ENCODE measurements at regions not wholly inside any gene's neighbourhood (a gene's known extent, or its start where the extent isn't known, plus 50 kb on each side); places are given as distances from the start of the nearest gene placed in this dataset.
A peak's percentile ranks its signal among the peaks of the same experiment; 100 is the strongest.

- no peaks in the 10 kb centered on the region for H3K9me3 ChIP-seq
- H3K36me3 ChIP-seq (ENCODE audit: control insufficient read depth, insufficient read depth, low read length) = no peaks in the 10 kb centered on the region
- H3K27me3 ChIP-seq (replicated peaks; ENCODE audit: control insufficient read depth, insufficient read depth, low read length) = no peaks in the 10 kb centered on the region
- no TSS peak for BruUV-seq (replicated peaks)
- Mint-ChIP-seq H3K4me3 (ENCODE audit: unreplicated experiment) (no peak overlapping the region), H3K36me3 (ENCODE audit: insufficient read depth, unreplicated experiment) (no peaks in the 10 kb centered on the region), H3K27me3 (ENCODE audit: insufficient read depth, unreplicated experiment) (no peaks in the 10 kb centered on the region), H3K4me1 (ENCODE audit: low read depth, unreplicated experiment) (no peaks in the 10 kb centered on the region), H3K9me3 (ENCODE audit: unreplicated experiment) (no peaks in the 10 kb centered on the region), H3K27ac (ENCODE audit: unreplicated experiment) (no peak overlapping the region)
- intact Hi-C loops (cut with micrococcal nuclease; ENCODE audit: unreplicated experiment) = no loop called here
- no peak for DNase-seq
- CTCF ChIA-PET = no interaction called here
- POLR2A ChIA-PET = no interaction called here
- H3K4me1 ChIP-seq = peaks cover 28% of the 10 kb centered on the region
- TF ChIP-seq, protein P1, sequence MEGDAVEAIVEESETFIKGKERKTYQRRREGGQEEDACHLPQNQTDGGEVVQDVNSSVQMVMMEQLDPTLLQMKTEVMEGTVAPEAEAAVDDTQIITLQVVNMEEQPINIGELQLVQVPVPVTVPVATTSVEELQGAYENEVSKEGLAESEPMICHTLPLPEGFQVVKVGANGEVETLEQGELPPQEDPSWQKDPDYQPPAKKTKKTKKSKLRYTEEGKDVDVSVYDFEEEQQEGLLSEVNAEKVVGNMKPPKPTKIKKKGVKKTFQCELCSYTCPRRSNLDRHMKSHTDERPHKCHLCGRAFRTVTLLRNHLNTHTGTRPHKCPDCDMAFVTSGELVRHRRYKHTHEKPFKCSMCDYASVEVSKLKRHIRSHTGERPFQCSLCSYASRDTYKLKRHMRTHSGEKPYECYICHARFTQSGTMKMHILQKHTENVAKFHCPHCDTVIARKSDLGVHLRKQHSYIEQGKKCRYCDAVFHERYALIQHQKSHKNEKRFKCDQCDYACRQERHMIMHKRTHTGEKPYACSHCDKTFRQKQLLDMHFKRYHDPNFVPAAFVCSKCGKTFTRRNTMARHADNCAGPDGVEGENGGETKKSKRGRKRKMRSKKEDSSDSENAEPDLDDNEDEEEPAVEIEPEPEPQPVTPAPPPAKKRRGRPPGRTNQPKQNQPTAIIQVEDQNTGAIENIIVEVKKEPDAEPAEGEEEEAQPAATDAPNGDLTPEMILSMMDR (IDR thresholded peaks at IDR 0.05; ENCODE audit: insufficient read depth in 1 of 2, low read depth in 1 of 2, low read length in 1 of 2, severe bottlenecking in 1 of 2, unreplicated experiment in 1 of 2) = no peak
- no peak overlapping the region for H3K4me3 ChIP-seq (ENCODE audit: low read depth, low read length)
These were observed 443.5 kb upstream of the MAP2 start for GRCh38 chr2:208980321-208980720.

DNA sequence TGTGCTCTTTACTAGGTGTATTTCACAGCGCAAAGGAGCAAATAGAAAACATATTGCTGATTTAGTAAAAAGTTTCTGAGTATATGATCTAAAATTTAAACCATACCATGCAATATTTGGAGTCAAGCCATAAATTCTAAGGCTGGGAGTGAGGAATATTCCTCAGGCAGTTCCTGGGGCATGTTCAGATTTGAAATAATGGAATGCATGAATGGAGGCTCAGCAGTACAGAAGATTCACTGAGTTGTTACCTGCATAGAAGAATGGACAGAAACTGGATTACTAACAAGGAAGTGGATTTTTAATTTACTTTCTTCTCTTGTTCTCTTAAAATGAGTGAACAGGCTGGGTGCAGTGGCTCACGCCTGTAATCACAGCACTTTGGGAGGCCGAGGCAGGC, 441.0 kb upstream of the MAP2 start:
- peak overlapping the region; percentile 24 for H3K27ac Mint-ChIP-seq (ENCODE audit: unreplicated experiment)
- CTCF ChIA-PET = interaction anchor here (1.0 kb wide), 1 partner anchor 43 kb away, joined by 3 read pairs; no protein-coding TSS in a partner anchor
- intact Hi-C loops (cut with micrococcal nuclease; ENCODE audit: unreplicated experiment) = loop anchor here (1.0 kb wide), 1 partner anchor 17 kb away; no protein-coding TSS in a partner anchor

GRCh38 chr2:208983486-208983885, 440.4 kb upstream of the MAP2 start:
- TF ChIP-seq, protein P1 (IDR thresholded peaks at IDR 0.05; ENCODE audit: insufficient read depth in 1 of 2, low read depth in 1 of 2, low read length in 1 of 2, severe bottlenecking in 1 of 2, unreplicated experiment in 1 of 2) = no peak
- Mint-ChIP-seq H3K4me1 (ENCODE audit: low read depth, unreplicated experiment) (no peaks in the 10 kb centered on the region), H3K36me3 (ENCODE audit: insufficient read depth, unreplicated experiment) (no peaks in the 10 kb centered on the region), H3K4me3 (ENCODE audit: unreplicated experiment) (peak overlapping the region; percentile 15), H3K27me3 (ENCODE audit: insufficient read depth, unreplicated experiment) (no peaks in the 10 kb centered on the region), H3K27ac (ENCODE audit: unreplicated experiment) (peak overlapping the region; percentile 24), H3K9me3 (ENCODE audit: unreplicated experiment) (peaks cover 11% of the 10 kb centered on the region)
- H3K36me3 ChIP-seq (ENCODE audit: control insufficient read depth, insufficient read depth, low read length) = no peaks in the 10 kb centered on the region
- H3K9me3 ChIP-seq = peaks cover 4% of the 10 kb centered on the region; the same call in 1 of the 2 replicates
- intact Hi-C loops (cut with micrococcal nuclease; ENCODE audit: unreplicated experiment) = loop anchor here (1.0 kb wide), 1 partner anchor 17 kb away; no protein-coding TSS in a partner anchor
- BruUV-seq (replicated peaks) = no TSS peak
- no peaks in the 10 kb centered on the region for H3K27me3 ChIP-seq (replicated peaks; ENCODE audit: control insufficient read depth, insufficient read depth, low read length)
- no peak overlapping the region for H3K4me3 ChIP-seq (ENCODE audit: low read depth, low read length)
- DNase-seq = peak; percentile 57 to 65
- ChIA-PET POLR2A (no interaction called here), CTCF (interaction anchor here (1.0 kb wide), 1 partner anchor 44 kb away, joined by 3 read pairs; no protein-coding TSS in a partner anchor)
- peaks cover 30% of the 10 kb centered on the region for H3K4me1 ChIP-seq

More for the DNA sequence above, 441.0 kb upstream of the MAP2 start:
- no peak overlapping the region for H3K4me3 Mint-ChIP-seq (ENCODE audit: unreplicated experiment)
- no peaks in the 10 kb centered on the region for H3K4me1 Mint-ChIP-seq (ENCODE audit: low read depth, unreplicated experiment)
- H3K36me3 ChIP-seq (ENCODE audit: control insufficient read depth, insufficient read depth, low read length) = no peaks in the 10 kb centered on the region
- H3K4me1 ChIP-seq = peaks cover 30% of the 10 kb centered on the region
- no TSS peak for BruUV-seq (replicated peaks)
- peaks cover 4% of the 10 kb centered on the region; the same call in 1 of the 2 replicates for H3K9me3 ChIP-seq
- POLR2A ChIA-PET = no interaction called here
- peaks cover 4% of the 10 kb centered on the region for H3K9me3 Mint-ChIP-seq (ENCODE audit: unreplicated experiment)
- H3K27me3 Mint-ChIP-seq (ENCODE audit: insufficient read depth, unreplicated experiment) = no peaks in the 10 kb centered on the region
- no peak overlapping the region for H3K4me3 ChIP-seq (ENCODE audit: low read depth, low read length)
- no peaks in the 10 kb centered on the region for H3K36me3 Mint-ChIP-seq (ENCODE audit: insufficient read depth, unreplicated experiment)
- no peaks in the 10 kb centered on the region for H3K27me3 ChIP-seq (replicated peaks; ENCODE audit: control insufficient read depth, insufficient read depth, low read length)
- no peak for DNase-seq
- TF ChIP-seq, protein P1 (IDR thresholded peaks at IDR 0.05; ENCODE audit: insufficient read depth in 1 of 2, low read depth in 1 of 2, low read length in 1 of 2, severe bottlenecking in 1 of 2, unreplicated experiment in 1 of 2) = no peak
